GM23338 (cell line): ENCODE measurements at regions not wholly inside any gene's neighbourhood (a gene's known extent, or its start where the extent isn't known, plus 50 kb on each side); places are given as distances from the start of the nearest gene placed in this dataset.
A peak's percentile ranks its signal among the peaks of the same experiment; 100 is the strongest.
"Not testable (repeated sequence)": the region's sequence is repeated elsewhere in the genome, so short reads cannot be mapped to it uniquely, and the experiment has no call there.

Experiments used
- ATAC-seq: fragments of 200-7000 bp; cut with Tn5 transposase; 3 replicates; pipeline ENCODE4 v1.9.1; 2020
- DNase-seq: peaks from one replicate; pipeline ENCODE4 v3.0.0-alpha.2; 2015; ENCODE audit warnings: low spot score
- H2AFZ ChIP-seq: fragments of 200-600 bp; sonication (generic); 2 replicates; pipeline ENCODE4 v1.8.0; 2016; ENCODE audit warnings: antibody characterized with exemption, mild to moderate bottlenecking, moderate library complexity
- H3F3A ChIP-seq: fragments of 200-600 bp; sonication (generic); replicated peaks from 2 replicates; pipeline ENCODE4 v1.8.0; 2017; ENCODE audit warnings: antibody characterized with exemption, mixed run types, low read depth
- H3K27ac ChIP-seq: fragments of 200-600 bp; sonication (generic); 2 replicates; pipeline ENCODE4 v1.6.1; 2016; ENCODE audit warnings: low read depth
- H3K27me3 ChIP-seq: fragments of 200-600 bp; sonication (generic); 2 replicates; pipeline ENCODE4 v1.8.0; 2016; ENCODE audit warnings: mild to moderate bottlenecking, mixed run types, moderate library complexity; ENCODE audit not compliant: insufficient read depth
- H3K36me3 ChIP-seq: fragments of 200-600 bp; sonication (generic); 2 replicates; pipeline ENCODE4 v1.8.0; 2016; ENCODE audit warnings: mild to moderate bottlenecking; ENCODE audit not compliant: insufficient read depth
- H3K4me1 ChIP-seq: fragments of 200-600 bp; sonication (generic); 2 replicates; pipeline ENCODE4 v1.8.0; 2016; ENCODE audit warnings: mild to moderate bottlenecking, moderate library complexity; ENCODE audit not compliant: insufficient read depth
- H3K4me2 ChIP-seq: fragments of 200-600 bp; sonication (generic); 2 replicates; pipeline ENCODE4 v1.7.1; 2017; ENCODE audit warnings: mixed run types
- H3K4me3 ChIP-seq: fragments of 200-600 bp; sonication (generic); 2 replicates; pipeline ENCODE4 v1.6.1; 2016; ENCODE audit warnings: mixed run types
- H3K79me2 ChIP-seq: fragments of 200-600 bp; sonication (generic); replicated peaks from 2 replicates; pipeline ENCODE4 v1.8.0; 2017; ENCODE audit warnings: mild to moderate bottlenecking; ENCODE audit not compliant: insufficient read depth
- H3K9me2 ChIP-seq: fragments of 200-600 bp; sonication (generic); 2 replicates; pipeline ENCODE4 v1.8.0; 2017; ENCODE audit not compliant: insufficient read depth
- H4K20me1 ChIP-seq: fragments of 200-600 bp; sonication (generic); replicated peaks from 2 replicates; pipeline ENCODE4 v1.8.0; 2017; ENCODE audit warnings: mild to moderate bottlenecking; ENCODE audit not compliant: insufficient read depth
- H3K27ac Mint-ChIP-seq: 2 replicates; pipeline ENCODE4 v1.8.0; 2020; ENCODE audit warnings: inconsistent platforms, mild to moderate bottlenecking, moderate library complexity, mixed read lengths
- H3K27me3 Mint-ChIP-seq: 3 replicates; pipeline ENCODE4 v1.8.0; 2022; ENCODE audit warnings: low read depth, mild to moderate bottlenecking, moderate library complexity, mixed read lengths, inconsistent platforms; ENCODE audit not compliant: insufficient read depth, poor library complexity
- H3K36me3 Mint-ChIP-seq: 3 replicates; pipeline ENCODE4 v1.8.0; 2021; ENCODE audit warnings: low read depth, mild to moderate bottlenecking, inconsistent platforms, moderate library complexity, mixed read lengths
- H3K4me1 Mint-ChIP-seq: 3 replicates; pipeline ENCODE4 v1.8.0; 2020; ENCODE audit warnings: mild to moderate bottlenecking, inconsistent platforms, mixed read lengths
- H3K4me3 Mint-ChIP-seq: 3 replicates; pipeline ENCODE4 v1.8.0; 2021; ENCODE audit warnings: moderate library complexity, mild to moderate bottlenecking, inconsistent platforms, mixed read lengths
- H3K9me3 Mint-ChIP-seq: 3 replicates; pipeline ENCODE4 v1.8.0; 2020; ENCODE audit warnings: moderate library complexity, mild to moderate bottlenecking, inconsistent platforms, mixed read lengths
- CREB1 ChIP-seq: fragments of 250-450 bp; sonication (Bioruptor Pico); IDR thresholded peaks from 2 replicates; pipeline ENCODE4 v1.5.0; 2020; ENCODE audit warnings: low read depth, mild to moderate bottlenecking, moderate library complexity
- CTCF ChIP-seq, 2 experiments: fragments of 200-600 bp in 1 of 2; sonication (generic) in 1 of 2; conservative IDR thresholded peaks; 2 replicates each; pipeline versions ENCODE4 v1.5.1 to v1.6.1; 2016 to 2017; ENCODE audit warnings: antibody characterized with exemption in 2 of 2, low read depth in 2 of 2, mild to moderate bottlenecking in 2 of 2, moderate library complexity in 1 of 2
- EZH2phosphoT487 ChIP-seq: fragments of 200-600 bp; sonication (generic); IDR thresholded peaks from one replicate; pipeline ENCODE4 v1.8.1; 2018; ENCODE audit warnings: antibody characterized with exemption; ENCODE audit not compliant: unreplicated experiment
- NANOG ChIP-seq: IDR thresholded peaks from 2 replicates; pipeline ENCODE4 v1.6.1; 2016; ENCODE audit warnings: antibody characterized with exemption, borderline replicate concordance
- STAT1 ChIP-seq: IDR thresholded peaks from one replicate; pipeline ENCODE4 v1.6.1; 2016; ENCODE audit warnings: antibody characterized with exemption; ENCODE audit not compliant: unreplicated experiment
- ZNF462 ChIP-seq: fragments of 250-450 bp; sonication (Bioruptor Pico); IDR thresholded peaks from 2 replicates; pipeline ENCODE4 v1.5.0; 2020; ENCODE audit warnings: mild to moderate bottlenecking, moderate library complexity
- TF ChIP-seq, protein P1 (sequence below): IDR thresholded peaks from 2 replicates; pipeline ENCODE4 v1.6.1; 2016; ENCODE audit warnings: antibody characterized with exemption

- DNase-seq: no peak
- H3F3A ChIP-seq: no peaks in the 10 kb centered on the region
- ATAC-seq: no peak
- Mint-ChIP-seq H3K27me3 (no peaks in the 10 kb centered on the region), H3K4me3 (no peak overlapping the region), H3K36me3 (peaks cover 3% of the 10 kb centered on the region; the same call in 1 of the 3 replicates), H3K4me1 (peaks cover 7% of the 10 kb centered on the region; the same call in 2 of the 3 replicates), H3K27ac (no peak overlapping the region), H3K9me3 (peaks cover 7% of the 10 kb centered on the region; the same call in 2 of the 3 replicates)
- H4K20me1 ChIP-seq: no peaks in the 10 kb centered on the region
- H3K36me3 ChIP-seq: no peaks in the 10 kb centered on the region
- H3K79me2 ChIP-seq: no peaks in the 10 kb centered on the region
- H3K4me2 ChIP-seq: no peak overlapping the region
- H3K27me3 ChIP-seq: no peaks in the 10 kb centered on the region
- H3K4me3 ChIP-seq: no peak overlapping the region
- peaks cover 17% of the 10 kb centered on the region for H3K4me1 ChIP-seq
- TF ChIP-seq STAT1 (no peak), EZH2phosphoT487 (no peak)
- H3K27ac ChIP-seq: no peak overlapping the region
- no peak overlapping the region for H2AFZ ChIP-seq
- H3K9me2 ChIP-seq: no peaks in the 10 kb centered on the region
Measured at GRCh38 chr2:55768991-55769390, 75.3 kb upstream of the PNPT1 start.

DNA sequence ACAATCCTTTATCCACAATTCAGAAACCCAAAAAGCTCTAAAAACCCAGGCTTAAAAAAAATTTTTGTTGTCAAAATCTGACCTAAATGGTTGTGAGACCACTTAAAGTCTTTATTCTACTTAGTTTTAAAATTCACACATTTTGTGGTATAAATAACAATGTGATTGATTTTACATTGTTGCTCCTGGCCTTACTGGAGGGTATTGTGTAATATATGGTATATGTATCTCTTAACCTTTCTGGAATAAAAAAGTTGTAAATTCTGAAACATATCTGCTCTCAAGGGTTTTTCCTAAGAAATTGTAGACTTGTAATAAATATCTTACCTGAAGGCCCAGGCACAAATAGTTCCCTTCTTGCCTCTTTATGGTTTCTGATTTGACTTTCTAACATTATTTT, 73.3 kb upstream of the PNPT1 start:
- TF ChIP-seq STAT1: no peak
- no peak for TF ChIP-seq NANOG
- TF ChIP-seq, protein P1, sequence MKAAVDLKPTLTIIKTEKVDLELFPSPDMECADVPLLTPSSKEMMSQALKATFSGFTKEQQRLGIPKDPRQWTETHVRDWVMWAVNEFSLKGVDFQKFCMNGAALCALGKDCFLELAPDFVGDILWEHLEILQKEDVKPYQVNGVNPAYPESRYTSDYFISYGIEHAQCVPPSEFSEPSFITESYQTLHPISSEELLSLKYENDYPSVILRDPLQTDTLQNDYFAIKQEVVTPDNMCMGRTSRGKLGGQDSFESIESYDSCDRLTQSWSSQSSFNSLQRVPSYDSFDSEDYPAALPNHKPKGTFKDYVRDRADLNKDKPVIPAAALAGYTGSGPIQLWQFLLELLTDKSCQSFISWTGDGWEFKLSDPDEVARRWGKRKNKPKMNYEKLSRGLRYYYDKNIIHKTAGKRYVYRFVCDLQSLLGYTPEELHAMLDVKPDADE: no peak
- no peak for TF ChIP-seq CREB1 (CRISPR knock-in tag)
- no peak for TF ChIP-seq ZNF462 (CRISPR knock-in tag)
- no peak for TF ChIP-seq EZH2phosphoT487
- no peak for TF ChIP-seq CTCF (conservative IDR thresholded peaks at IDR 0.05; ENCODE audit: low read depth in 2 of 2)
- H2AFZ ChIP-seq: no peak overlapping the region
- no peaks in the 10 kb centered on the region for H3K79me2 ChIP-seq
- H3K4me1 ChIP-seq: peaks cover 17% of the 10 kb centered on the region
- Mint-ChIP-seq H3K27me3 (peaks cover 5% of the 10 kb centered on the region), H3K4me3 (no peak overlapping the region), H3K9me3 (no peaks in the 10 kb centered on the region; the same call in 2 of the 3 replicates), H3K36me3 (peaks cover 3% of the 10 kb centered on the region; the same call in 1 of the 3 replicates), H3K27ac (no peak overlapping the region), H3K4me1 (peaks cover 7% of the 10 kb centered on the region; the same call in 2 of the 3 replicates)
- no peaks in the 10 kb centered on the region for H3F3A ChIP-seq
- H3K27me3 ChIP-seq: no peaks in the 10 kb centered on the region
- no peaks in the 10 kb centered on the region for H4K20me1 ChIP-seq
- DNase-seq (no peak), ATAC-seq (no peak)
- no peaks in the 10 kb centered on the region for H3K9me2 ChIP-seq
- no peaks in the 10 kb centered on the region for H3K36me3 ChIP-seq
- no peak overlapping the region for H3K4me3 ChIP-seq
- no peak overlapping the region for H3K27ac ChIP-seq
- no peak overlapping the region for H3K4me2 ChIP-seq

GRCh38 chr2:55765708-55766107, 72.1 kb upstream of the PNPT1 start:
- H3K36me3 ChIP-seq, H3K4me2 ChIP-seq, H3K9me3 Mint-ChIP-seq, H3K9me2 ChIP-seq, H3K27ac ChIP-seq, H3K4me3 Mint-ChIP-seq, H3K79me2 ChIP-seq, H3K36me3 Mint-ChIP-seq, H3K4me3 ChIP-seq, H3K27me3 ChIP-seq, ATAC-seq, H3K27me3 Mint-ChIP-seq, DNase-seq, H3F3A ChIP-seq, H4K20me1 ChIP-seq, H2AFZ ChIP-seq: not testable (repeated sequence)
- H3K27ac Mint-ChIP-seq: 0 out of 2 replicates have a peak overlapping the region, but pooled peaks have one; percentile 28
- H3K4me1 Mint-ChIP-seq: peaks cover 11% of the 10 kb centered on the region; the same call in 2 of the 3 replicates
- peaks cover 24% of the 10 kb centered on the region for H3K4me1 ChIP-seq
